ACHN (cell line): ENCODE measurements at regions not wholly inside any gene's neighbourhood (a gene's known extent, or its start where the extent isn't known, plus 50 kb on each side); places are given as distances from the start of the nearest gene placed in this dataset.
"Not testable (repeated sequence)": the region's sequence is repeated elsewhere in the genome, so short reads cannot be mapped to it uniquely, and the experiment has no call there.

Source experiments
- DNase-seq: peaks from one replicate; pipeline ENCODE4 v3.0.0-alpha.2; 2015
- in situ Hi-C: cut with HindIII; loops from 2 replicates; pipeline ENCODE4 v1.10.0; 2017; ENCODE audit warnings: low sequenced_read_pairs, low pct_ligation_motif_present, low pct_unique_long_range_greater_than_20kb

DNA sequence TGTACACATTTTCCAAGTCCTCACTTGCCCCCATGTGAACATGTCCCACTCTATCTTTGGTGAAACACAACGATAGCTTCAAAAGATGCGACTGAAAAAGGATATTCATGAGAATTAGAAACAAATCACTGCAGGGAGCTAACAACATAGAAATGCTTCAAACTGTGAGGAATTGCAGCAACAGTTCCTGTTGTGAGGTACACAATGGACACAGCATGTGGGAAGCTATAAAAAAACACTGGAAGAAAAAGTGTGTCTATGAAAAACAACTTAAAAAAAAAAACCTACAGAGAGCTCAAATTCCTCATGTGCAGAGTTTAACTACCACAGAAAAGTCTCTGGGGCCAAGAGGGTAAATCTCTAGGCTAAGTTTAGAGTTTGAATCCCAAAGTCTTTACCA, 51.6 kb upstream of the BLTP1 start:
- in situ Hi-C loops = no loop called here

GRCh38 chr4:122099896-122100295, 52.2 kb upstream of the BLTP1 start:
- DNase-seq = no peak
- in situ Hi-C loops = no loop called here

More for the DNA sequence above, 51.6 kb upstream of the BLTP1 start:
- no peak for DNase-seq

DNA sequence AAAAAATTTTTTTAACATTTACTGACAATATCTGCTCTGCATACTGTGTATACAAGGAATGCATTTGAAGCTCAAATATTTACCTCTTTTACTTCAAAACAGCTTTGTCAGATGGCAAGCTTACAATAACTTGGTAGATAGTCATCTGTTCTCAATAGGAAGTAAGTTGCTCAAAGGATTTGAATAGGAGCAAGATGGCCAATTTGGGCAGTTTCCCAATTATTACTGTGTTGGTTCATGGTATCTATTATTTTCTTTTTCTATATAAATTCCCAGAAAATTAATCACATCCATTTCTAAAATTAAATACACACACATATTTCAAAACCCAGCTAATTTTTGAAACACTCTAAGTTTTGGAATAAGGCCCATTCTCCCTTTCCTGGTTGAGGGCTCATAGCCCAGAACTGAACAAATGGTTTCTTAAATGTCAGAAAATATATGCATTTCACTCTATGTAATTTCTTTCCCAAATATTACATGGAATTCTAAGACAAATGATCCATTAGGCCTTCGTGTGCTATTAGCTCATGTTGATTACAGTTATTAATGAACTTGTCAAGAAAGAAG, 60.2 kb upstream of the BLTP1 start:
- DNase-seq = no peak
- in situ Hi-C loops = no loop called here

DNA sequence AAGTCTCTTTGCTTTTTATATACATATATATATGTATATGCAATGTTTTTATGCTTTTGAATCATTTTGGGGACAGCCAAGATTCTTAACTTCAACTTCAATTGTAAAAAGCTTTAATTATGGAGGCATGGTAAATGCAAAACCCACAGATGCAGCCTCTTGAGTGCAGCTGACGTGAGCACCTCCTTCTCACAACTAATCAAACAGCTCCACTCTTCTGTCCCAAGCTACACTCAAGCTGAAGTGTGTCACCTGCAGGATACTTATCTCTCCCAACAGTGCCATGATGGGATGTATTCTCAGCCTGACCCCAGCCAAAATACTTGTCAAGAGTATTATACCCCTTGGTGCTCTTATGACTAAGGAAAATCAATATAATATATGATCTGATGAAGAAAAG, 60.7 kb upstream of the BLTP1 start:
- DNase-seq = no peak
- in situ Hi-C loops = no loop called here

DNA sequence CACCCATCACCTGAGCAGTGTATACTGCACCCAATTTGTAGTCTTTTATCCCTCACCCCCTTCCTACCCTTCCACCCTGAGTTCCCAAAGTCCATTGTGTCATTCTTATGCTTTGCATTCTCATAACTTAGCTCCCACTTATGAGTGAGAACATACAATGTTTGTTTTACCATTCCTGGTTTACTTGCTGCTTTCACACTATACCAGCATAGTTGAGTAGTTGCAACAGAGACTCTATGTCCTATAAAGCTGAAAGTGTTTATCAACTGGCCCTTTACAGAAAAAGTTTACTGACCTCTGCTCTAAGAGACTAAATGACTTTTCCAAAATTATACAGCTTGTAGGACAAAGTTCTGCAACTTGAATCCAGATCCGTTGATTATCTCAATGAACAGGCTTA, 61.1 kb upstream of the BLTP1 start:
- DNase-seq = no peak
- in situ Hi-C loops = no loop called here

DNA sequence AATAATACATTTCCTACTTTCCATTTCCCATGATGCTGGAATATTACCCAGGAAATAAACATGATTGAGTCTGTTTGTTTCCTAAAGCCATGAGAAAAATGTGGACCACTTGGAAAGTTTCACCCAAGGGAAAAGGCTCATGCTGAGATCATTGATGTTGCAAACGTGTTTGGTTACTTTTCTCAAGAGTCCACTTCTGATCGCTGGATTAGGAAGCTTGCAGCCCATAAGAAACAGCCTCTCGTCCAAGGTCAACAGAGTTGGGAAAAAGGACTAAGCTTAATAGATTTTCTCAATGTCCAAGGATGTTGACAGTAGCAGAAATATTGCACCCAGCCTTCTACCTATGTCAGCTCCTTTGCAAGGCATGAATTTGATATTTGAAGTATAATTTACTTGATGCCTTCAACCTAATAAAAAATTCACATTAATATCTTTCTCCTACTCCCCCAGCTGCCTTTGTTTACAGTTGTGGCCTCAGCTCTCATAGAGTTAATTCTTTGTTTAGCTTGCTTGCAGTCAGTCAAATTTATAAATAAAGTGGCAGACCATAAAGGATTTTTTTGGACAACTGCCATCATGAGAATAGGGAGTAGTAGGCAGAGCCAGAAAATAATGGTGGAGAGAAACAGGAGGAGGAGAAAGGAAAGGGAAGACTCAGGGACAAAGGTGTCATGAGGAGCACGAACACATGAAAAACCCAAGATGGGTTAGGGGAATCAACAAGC, 65.6 kb upstream of the BLTP1 start:
- in situ Hi-C loops = no loop called here
- no peak for DNase-seq

GRCh38 chr4:122083989-122084388, 68.1 kb upstream of the BLTP1 start:
- DNase-seq = no peak
- in situ Hi-C loops = no loop called here

DNA sequence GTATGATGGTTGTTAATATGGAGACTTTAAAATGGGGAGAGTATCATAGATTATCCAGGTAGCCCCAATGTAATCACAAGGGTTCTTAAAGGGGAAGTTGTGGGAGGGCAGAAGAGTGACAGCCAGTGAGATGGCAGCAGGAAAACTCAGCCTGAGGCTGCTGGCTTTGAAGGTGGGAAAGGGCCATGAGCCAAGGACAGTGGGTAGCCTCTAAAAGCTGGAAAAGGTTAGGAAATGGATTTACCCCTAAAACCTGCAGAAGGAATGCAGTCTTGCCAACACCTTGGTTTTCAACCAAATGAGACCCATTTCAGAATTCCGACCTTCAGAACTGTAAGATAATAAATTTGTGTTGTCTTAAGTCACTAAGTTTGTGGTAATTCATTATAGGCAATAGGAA, 68.8 kb upstream of the BLTP1 start:
- no peak for DNase-seq
- in situ Hi-C loops = no loop called here

DNA sequence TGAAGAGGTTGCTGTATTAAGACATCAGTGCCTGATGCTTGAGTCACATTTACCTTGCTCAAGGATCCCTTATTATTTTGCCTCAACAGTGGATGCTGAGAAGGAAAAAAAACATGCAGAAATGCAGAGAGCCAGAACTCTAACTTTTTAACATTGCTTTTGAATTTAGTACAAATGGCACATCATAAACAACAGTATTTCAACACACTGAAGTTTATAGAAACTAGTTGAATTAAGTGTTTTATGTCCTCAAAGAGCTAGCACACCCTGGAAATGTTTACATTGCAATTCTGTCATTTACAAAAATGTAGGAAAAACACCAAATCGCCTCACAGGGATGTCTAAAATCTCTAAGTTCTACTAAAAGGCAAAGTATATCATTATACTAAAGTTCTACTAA, 69.5 kb upstream of the BLTP1 start:
- in situ Hi-C loops = no loop called here

GRCh38 chr4:122077653-122078052, 74.5 kb upstream of the BLTP1 start:
- in situ Hi-C loops = not testable (repeated sequence)

More for the DNA sequence above, 69.5 kb upstream of the BLTP1 start:
- DNase-seq = no peak

DNA sequence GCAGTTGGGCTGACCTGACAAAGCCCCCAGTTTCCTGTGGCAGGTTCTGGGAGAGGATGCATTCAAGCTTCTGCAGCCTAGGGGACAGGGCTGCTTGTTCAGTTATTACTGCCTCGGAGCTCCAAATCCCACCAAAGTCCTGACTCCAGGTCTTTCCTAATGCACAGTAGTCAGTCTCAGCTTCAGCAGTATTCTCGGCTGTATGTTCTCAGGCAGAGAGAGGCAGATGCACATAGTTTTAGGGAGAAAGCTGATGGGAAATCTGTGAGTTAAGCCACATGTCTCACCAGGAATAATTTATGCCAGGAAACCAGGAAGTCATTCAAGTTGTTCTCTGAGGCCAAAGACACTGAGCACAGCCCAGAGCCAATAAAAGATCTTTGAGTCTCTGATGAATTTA, 75.3 kb upstream of the BLTP1 start:
- in situ Hi-C loops = not testable (repeated sequence)

More at GRCh38 chr4:122077653-122078052, 74.5 kb upstream of the BLTP1 start:
- not testable (repeated sequence) for DNase-seq

GRCh38 chr4:122073615-122074014, 78.5 kb upstream of the BLTP1 start:
- DNase-seq = no peak
- in situ Hi-C loops = no loop called here

More for the DNA sequence above, 75.3 kb upstream of the BLTP1 start:
- DNase-seq = not testable (repeated sequence)

- in situ Hi-C loops = no loop called here
- DNase-seq = no peak
Observed at GRCh38 chr4:122065915-122066314, 86.2 kb upstream of the BLTP1 start.

DNA sequence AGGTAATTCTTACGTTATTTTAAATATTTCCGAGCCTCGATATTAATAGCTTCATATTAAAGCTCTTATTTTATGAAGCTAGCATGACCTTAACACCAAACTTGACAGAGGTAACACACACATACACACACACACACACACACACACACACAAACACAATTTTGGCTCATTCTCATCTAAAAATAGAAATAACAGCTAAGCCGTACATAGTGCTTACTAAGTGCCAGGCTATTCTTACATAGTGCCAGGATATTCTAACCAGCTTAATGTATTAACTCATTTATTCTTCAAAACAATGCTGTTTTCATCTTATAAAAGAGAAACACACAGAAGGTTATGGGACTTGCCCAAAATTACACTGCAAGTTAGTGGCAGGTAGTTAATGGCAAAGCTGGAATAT, 87.0 kb upstream of the BLTP1 start:
- in situ Hi-C loops = no loop called here
- DNase-seq = no peak

DNA sequence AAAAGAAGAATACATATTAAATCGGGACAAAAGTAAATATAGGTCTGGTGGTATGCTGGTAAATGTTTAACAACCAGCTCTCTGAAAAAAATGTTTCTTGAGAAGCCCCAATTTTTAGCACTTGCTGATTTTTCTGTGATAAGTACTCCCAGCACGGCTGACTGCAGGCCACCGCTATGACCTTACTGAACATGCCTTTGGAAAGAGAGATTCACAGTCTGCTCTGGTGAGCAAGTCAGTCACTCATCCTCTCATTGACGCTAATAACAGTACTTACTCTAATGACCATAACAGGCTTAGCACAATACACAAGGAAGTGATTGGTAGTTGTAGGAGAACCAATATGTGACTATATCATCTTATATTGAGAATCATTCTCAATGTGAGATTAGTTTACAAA, 98.9 kb upstream of the BLTP1 start:
- in situ Hi-C loops = no loop called here

GRCh38 chr4:122052677-122053076, 99.5 kb upstream of the BLTP1 start:
- no peak for DNase-seq
- in situ Hi-C loops = no loop called here

More for the DNA sequence above, 98.9 kb upstream of the BLTP1 start:
- no peak for DNase-seq

- in situ Hi-C loops = no loop called here
- DNase-seq = no peak
Observed at GRCh38 chr4:122050841-122051240, 99.0 kb upstream of the TRPC3 start.

DNA sequence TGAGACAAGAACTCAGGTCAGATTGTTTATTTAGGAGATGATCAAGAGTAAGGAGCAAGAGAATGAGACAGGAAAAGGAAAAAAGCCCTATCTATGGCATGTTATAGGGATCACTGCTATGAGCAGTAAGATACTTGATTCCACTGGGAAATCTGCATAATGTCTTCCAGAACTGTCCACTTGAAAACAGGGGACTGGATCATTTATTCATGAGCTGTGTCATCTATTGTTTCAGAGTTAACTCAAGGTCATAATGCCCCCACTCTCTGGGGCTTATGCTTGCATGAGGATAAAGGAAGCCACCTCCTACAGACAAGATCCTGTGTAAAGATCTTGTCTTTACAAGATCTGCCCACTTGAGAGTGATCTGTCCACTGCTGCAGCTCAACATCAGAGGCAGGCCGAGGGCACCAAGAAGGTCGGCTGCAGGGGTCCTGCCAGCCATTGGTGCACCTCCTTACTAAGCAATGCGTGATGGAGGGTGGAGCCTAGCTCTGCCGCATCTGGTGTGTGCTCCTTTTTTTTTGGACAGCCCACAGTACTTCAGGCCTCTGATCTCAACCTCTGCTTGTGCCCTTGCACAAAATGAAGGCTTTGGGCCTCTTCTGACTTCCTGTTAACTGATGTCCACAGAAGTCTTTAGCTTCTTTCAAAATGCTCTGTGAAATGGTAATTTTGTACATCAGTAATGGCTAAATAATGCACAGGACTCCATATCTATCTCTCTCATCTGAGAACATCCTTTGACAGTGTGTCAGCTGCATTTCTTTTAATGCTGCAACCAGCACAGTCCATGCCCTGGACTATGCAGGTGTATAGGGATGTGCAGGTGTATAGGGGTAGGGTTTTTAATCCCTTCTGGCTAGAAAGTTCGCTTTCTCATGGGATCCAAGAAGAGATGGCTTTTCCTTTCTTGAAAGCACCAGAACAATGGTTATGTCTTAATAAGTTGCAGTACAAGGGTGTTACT, 95.9 kb upstream of the TRPC3 start:
- in situ Hi-C loops = no loop called here
- no peak for DNase-seq

DNA sequence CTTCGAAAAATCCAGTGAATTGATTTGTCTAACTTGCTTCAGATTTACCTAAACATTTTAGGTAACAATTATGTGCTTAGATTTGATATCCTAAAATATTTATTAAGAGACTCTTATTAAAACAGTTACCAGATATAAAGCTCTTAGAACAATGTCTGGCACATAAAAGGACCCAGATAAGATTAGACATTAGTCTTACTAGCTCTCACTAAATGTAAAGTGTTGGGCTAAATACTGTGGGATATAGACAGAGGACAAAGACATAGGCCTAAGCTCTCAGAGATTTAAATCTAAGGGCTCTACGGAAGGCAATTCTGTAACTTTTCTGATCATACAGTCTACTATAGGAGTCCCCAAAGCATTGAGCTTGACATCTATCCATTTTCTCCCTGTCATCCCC, 94.4 kb upstream of the TRPC3 start:
- in situ Hi-C loops = no loop called here

More for the DNA sequence above, 94.4 kb upstream of the TRPC3 start:
- DNase-seq = no peak
